Heart left ventricle (tissue), 13 donors: ENCODE measurements at regions not wholly inside any gene's neighbourhood (a gene's known extent, or its start where the extent isn't known, plus 50 kb on each side); places are given as distances from the start of the nearest gene placed in this dataset.

Source experiments
- CTCF ChIP-seq, 12 donors: fragments of 200-600 bp; sonication (generic) in 4 of 12; IDR thresholded peaks; one replicate each; pipeline versions ENCODE4 v1.5.0 to v1.8.0; 2018 to 2022; ENCODE audit warnings: antibody characterized with exemption in 12 of 12, mild to moderate bottlenecking in 5 of 12
- POLR2A ChIP-seq, 2 donors: fragments of 450-650 bp; IDR thresholded peaks; one replicate each; pipeline ENCODE4 v1.6.1; 2017; ENCODE audit warnings: antibody characterized with exemption in 2 of 2, mild to moderate bottlenecking in 2 of 2, moderate library complexity in 2 of 2
- donor health status: ischemic (EF 13 %, LVEDD 7.1; RV severe dilation, severe dysfunction).
- donor health status: DM: no; HTN: yes; CAD: no.
- donor health status: DM: no; HTN: no; CAD: no.
- donor health status: ischemic (EF 25% LVEDD 6.9; RV normal size, moderate dysfunction).
- donor health status: ischemic (EF 25% LVEDD 5.7; RV mildly dilated, moderate dysfunction).
- donor health status: ischemic (EF 35%, LVEDD 5.7; RV mildly dilated, moderate dysfunction).
- donor health status: nonischemic (EF 11% LVEDD 7.7; RV severe dilation, severe dysfunction).
- donor health status: DM: yes; HTN: yes; CAD: no.
- donor health status: PGD.
- donor health status: ischemic (EF 29% LVEDD 5.4; RV normal size, mild dysfunction).
- donor health status: nonischemic (EF 23%, LVEDD 6.1; RV moderate dilation, normal function).

GRCh38 chr11:46212720-46213119 lies 64.7 kb upstream of the CREB3L1 start:
- TF ChIP-seq CTCF (IDR thresholded peaks at IDR 0.05), result no peak
- no peak for TF ChIP-seq POLR2A (IDR thresholded peaks at IDR 0.05)
